Posterior vena cava (tissue), 2 donors: ENCODE measurements at regions not wholly inside any gene's neighbourhood (a gene's known extent, or its start where the extent isn't known, plus 50 kb on each side); places are given as distances from the start of the nearest gene placed in this dataset.

Experiments
- DNase-seq: peaks from one replicate; pipeline ENCODE4 v3.0.0-alpha.2; 2020; ENCODE audit warnings: low spot score
- intact Hi-C, 2 donors: fragments of 100-400 bp; cut with DNase I; formaldehyde crosslinking; loops; one replicate each; pipeline versions ENCODE4 v1.14.1 to v1.14.2; 2022 to 2023
- donor health status: DM: yes; HTN: yes; CAD: no.
- donor health status: DM: yes; HTN: yes; CAD: no.

- no peak for DNase-seq
- intact Hi-C loops: no loop called here
Observed at GRCh38 chr4:62399242-62399641, 1199.1 kb downstream of the ADGRL3 start.

- no peak for DNase-seq
- intact Hi-C loops: no loop called here
Observed at GRCh38 chr4:62398318-62398717, 1198.2 kb downstream of the ADGRL3 start.

GRCh38 chr4:62394766-62395165 lies 1194.6 kb downstream of the ADGRL3 start:
- intact Hi-C loops: no loop called here
- DNase-seq: no peak

GRCh38 chr4:62387808-62388207 lies 1187.7 kb downstream of the ADGRL3 start:
- DNase-seq: no peak

GRCh38 chr4:62377700-62378099 lies 1177.6 kb downstream of the ADGRL3 start:
- intact Hi-C loops: loop anchor here in 1 of 2 donors (2.0 kb wide), 1 partner anchor 27 kb away; no protein-coding TSS in a partner anchor
- DNase-seq: no peak

More at GRCh38 chr4:62387808-62388207, 1187.7 kb downstream of the ADGRL3 start:
- intact Hi-C loops: no loop called here

GRCh38 chr4:62377245-62377644 lies 1177.1 kb downstream of the ADGRL3 start:
- intact Hi-C loops: no loop called here
- DNase-seq: no peak

GRCh38 chr4:62366939-62367338 lies 1166.8 kb downstream of the ADGRL3 start:
- DNase-seq: no peak

GRCh38 chr4:62360156-62360545 lies 1160.0 kb downstream of the ADGRL3 start:
- no peak for DNase-seq
- intact Hi-C loops: no loop called here

More at GRCh38 chr4:62366939-62367338, 1166.8 kb downstream of the ADGRL3 start:
- intact Hi-C loops: no loop called here

- DNase-seq: no peak
- intact Hi-C loops: no loop called here
Observed at GRCh38 chr4:62359441-62360155, 1159.5 kb downstream of the ADGRL3 start.

GRCh38 chr4:62344915-62345314 lies 1144.8 kb downstream of the ADGRL3 start:
- intact Hi-C loops: no loop called here
- no peak for DNase-seq

GRCh38 chr4:62344474-62344873 lies 1144.3 kb downstream of the ADGRL3 start:
- DNase-seq: no peak
- intact Hi-C loops: no loop called here

GRCh38 chr4:62342346-62342745 lies 1142.2 kb downstream of the ADGRL3 start:
- intact Hi-C loops: no loop called here
- no peak for DNase-seq

GRCh38 chr4:62328526-62328925 lies 1128.4 kb downstream of the ADGRL3 start:
- DNase-seq: no peak

GRCh38 chr4:62327612-62328297 lies 1127.6 kb downstream of the ADGRL3 start:
- no peak for DNase-seq
- intact Hi-C loops: no loop called here

More at GRCh38 chr4:62328526-62328925, 1128.4 kb downstream of the ADGRL3 start:
- intact Hi-C loops: no loop called here

GRCh38 chr4:62324215-62324614 lies 1124.1 kb downstream of the ADGRL3 start:
- intact Hi-C loops: no loop called here
- no peak for DNase-seq

GRCh38 chr4:62320612-62321011 lies 1120.5 kb downstream of the ADGRL3 start:
- DNase-seq: no peak
- intact Hi-C loops: no loop called here

GRCh38 chr4:62302710-62303109 lies 1102.6 kb downstream of the ADGRL3 start:
- DNase-seq: no peak
- intact Hi-C loops: no loop called here

GRCh38 chr4:62301500-62301899 lies 1101.4 kb downstream of the ADGRL3 start:
- intact Hi-C loops: no loop called here
- DNase-seq: no peak

GRCh38 chr4:62293551-62293950 lies 1093.4 kb downstream of the ADGRL3 start:
- intact Hi-C loops: no loop called here
- no peak for DNase-seq

GRCh38 chr4:62292911-62293310 lies 1092.8 kb downstream of the ADGRL3 start:
- DNase-seq: no peak
- intact Hi-C loops: no loop called here
